IMR-90 (cell line): ENCODE measurements at regions not wholly inside any gene's neighbourhood (a gene's known extent, or its start where the extent isn't known, plus 50 kb on each side); places are given as distances from the start of the nearest gene placed in this dataset.

Experiments
- ATAC-seq: fragments of 200-7000 bp; cut with Tn5 transposase; 2 replicates; pipeline ENCODE4 v1.9.1; 2020; ENCODE audit warnings: low read depth, mild to moderate bottlenecking, moderate library complexity
- BruUV-seq: library from RNA; stranded (reverse); fragments of 400-500 nt; replicated peaks from 2 replicates; lab custom pipeline; 2021; lab: Mats Ljungman, UMichigan
- CTCF ChIA-PET: fragments of 300-600 bp; formaldehyde crosslinking; extraction: SDS; loops from one replicate; lab custom pipeline; 2021; ENCODE audit warnings: antibody characterized with exemption; lab: Yijun Ruan, JAX
- POLR2A ChIA-PET: fragments of 300-600 bp; sonication (Branson Sonifier 250); formaldehyde crosslinking; loops from one replicate; lab custom pipeline; 2022; ENCODE audit warnings: antibody characterized with exemption; ENCODE audit not compliant: unreplicated experiment; lab: Charles Lee
- DNase-seq: peaks from one replicate; pipeline ENCODE4 v3.0.0; 2013
- H2AFZ ChIP-seq: replicated peaks from 2 replicates; pipeline ENCODE3; 2013; ENCODE audit warnings: low read length, mild to moderate bottlenecking; ENCODE audit not compliant: poor library complexity
- H2AK5ac ChIP-seq: 2 replicates; pipeline ENCODE4 v1.6.1; 2013; ENCODE audit warnings: low read depth, low read length, inconsistent platforms
- H2AK9ac ChIP-seq: replicated peaks from 2 replicates; pipeline ENCODE3; 2013; ENCODE audit warnings: mild to moderate bottlenecking, low read depth, low read length, moderate library complexity; ENCODE audit not compliant: poor library complexity
- H2BK120ac ChIP-seq: 2 replicates; pipeline ENCODE4 v1.6.1; 2013; ENCODE audit warnings: low read depth, low read length, inconsistent platforms
- H2BK15ac ChIP-seq: 3 replicates; pipeline ENCODE4 v1.6.1; 2013; ENCODE audit warnings: low read depth, low read length, inconsistent platforms
- H2BK20ac ChIP-seq: 2 replicates; pipeline ENCODE4 v1.6.1; 2013; ENCODE audit warnings: low read depth, mild to moderate bottlenecking, inconsistent platforms, low read length, moderate library complexity
- H2BK5ac ChIP-seq: 2 replicates; pipeline ENCODE4 v1.6.1; 2013; ENCODE audit warnings: mild to moderate bottlenecking, low read depth, low read length, inconsistent platforms; ENCODE audit not compliant: poor library complexity, severe bottlenecking
- H3K14ac ChIP-seq: replicated peaks from 2 replicates; pipeline ENCODE4 v1.6.1; 2013; ENCODE audit warnings: low read depth, low read length, inconsistent platforms
- H3K18ac ChIP-seq: 2 replicates; pipeline ENCODE4 v1.6.1; 2013; ENCODE audit warnings: low read depth, low read length, control low read depth
- H3K23ac ChIP-seq: 2 replicates; pipeline ENCODE4 v1.6.1; 2013; ENCODE audit warnings: low read depth, low read length, inconsistent platforms
- H3K27ac ChIP-seq: 2 replicates; pipeline ENCODE4 v1.5.1; 2013; ENCODE audit warnings: mild to moderate bottlenecking, control low read depth, low read length; ENCODE audit not compliant: insufficient read depth
- H3K27me3 ChIP-seq: 2 replicates; pipeline ENCODE4 v1.6.1; 2013; ENCODE audit warnings: low read length; ENCODE audit not compliant: control insufficient read depth, insufficient read depth
- H3K36me3 ChIP-seq: 2 replicates; pipeline ENCODE4 v1.6.1; 2013; ENCODE audit warnings: low read length, mixed read lengths; ENCODE audit not compliant: control insufficient read depth, insufficient read depth
- H3K4ac ChIP-seq: 2 replicates; pipeline ENCODE4 v1.6.1; 2013; ENCODE audit warnings: low read depth, low read length, inconsistent platforms
- H3K4me1 ChIP-seq: 2 replicates; pipeline ENCODE4 v1.6.1; 2013; ENCODE audit warnings: low read length, mixed read lengths; ENCODE audit not compliant: control insufficient read depth, insufficient read depth
- H3K4me2 ChIP-seq: 2 replicates; pipeline ENCODE4 v1.6.1; 2013; ENCODE audit warnings: low read depth, mild to moderate bottlenecking, control low read depth, low read length, moderate library complexity
- H3K4me3 ChIP-seq: 2 replicates; pipeline ENCODE4 v1.5.1; 2013; ENCODE audit warnings: low read depth, mild to moderate bottlenecking, control low read depth, low read length, moderate library complexity; ENCODE audit not compliant: insufficient read depth
- H3K56ac ChIP-seq: 2 replicates; pipeline ENCODE4 v1.6.1; 2013; ENCODE audit warnings: low read length, inconsistent platforms; ENCODE audit not compliant: insufficient read depth; ENCODE audit errors: extremely low read depth
- H3K79me1 ChIP-seq, 2 experiments: 2 replicates each; pipeline ENCODE4 v1.6.1; 2013; ENCODE audit warnings: low read length in 2 of 2, inconsistent platforms in 1 of 2, low read depth in 1 of 2
- H3K9ac ChIP-seq: 2 replicates; pipeline ENCODE4 v1.6.1; 2013; ENCODE audit warnings: low read depth, low read length, control low read depth
- H3K9me1 ChIP-seq: 2 replicates; pipeline ENCODE4 v1.6.1; 2013; ENCODE audit warnings: low read length, inconsistent platforms; ENCODE audit not compliant: insufficient read depth
- H3K9me3 ChIP-seq: 2 replicates; pipeline ENCODE4 v1.6.1; 2013; ENCODE audit warnings: low read length; ENCODE audit not compliant: control insufficient read depth, insufficient read depth
- H4K20me1 ChIP-seq: 2 replicates; pipeline ENCODE4 v1.6.1; 2013; ENCODE audit warnings: low read length, inconsistent platforms; ENCODE audit not compliant: insufficient read depth
- H4K5ac ChIP-seq: 2 replicates; pipeline ENCODE4 v1.6.1; 2013; ENCODE audit warnings: mild to moderate bottlenecking, low read depth, low read length, control low read depth
- H4K8ac ChIP-seq, 2 experiments: 2 replicates each; pipeline ENCODE4 v1.6.1; 2013; ENCODE audit warnings: low read depth in 2 of 2, low read length in 2 of 2, control low read depth in 1 of 2, inconsistent platforms in 1 of 2
- H4K91ac ChIP-seq: 2 replicates; pipeline ENCODE4 v1.6.1; 2013; ENCODE audit warnings: low read depth, low read length, inconsistent platforms; ENCODE audit not compliant: insufficient read depth
- BHLHE40 ChIP-seq: fragments of 150-350 bp; IDR thresholded peaks from 2 replicates; pipeline ENCODE4 v1.6.1; 2016; ENCODE audit warnings: mild to moderate bottlenecking, low read depth, low read length
- CEBPB ChIP-seq: IDR thresholded peaks from 2 replicates; pipeline ENCODE4 v1.6.1; 2012; ENCODE audit warnings: low read depth, low read length, improper control_type of control experiment
- CHD1 ChIP-seq: IDR thresholded peaks from 2 replicates; pipeline ENCODE4 v1.6.1; 2012; ENCODE audit warnings: low read depth, low read length, improper control_type of control experiment
- ELK1 ChIP-seq: fragments of 150-350 bp; IDR thresholded peaks from 2 replicates; pipeline ENCODE4 v1.6.1; 2016; ENCODE audit warnings: low read depth, mild to moderate bottlenecking, low read length, moderate library complexity, borderline replicate concordance
- FOS ChIP-seq: fragments of 150-350 bp; IDR thresholded peaks from 2 replicates; pipeline ENCODE4 v1.6.1; 2016; ENCODE audit warnings: low read depth, low read length
- MAFK ChIP-seq: IDR thresholded peaks from 2 replicates; pipeline ENCODE4 v1.6.1; 2012; ENCODE audit warnings: low read depth, low read length, improper control_type of control experiment
- MAZ ChIP-seq: IDR thresholded peaks from 2 replicates; pipeline ENCODE4 v1.6.1; 2012; ENCODE audit warnings: low read depth, mild to moderate bottlenecking, low read length, improper control_type of control experiment, moderate library complexity, borderline replicate concordance
- MXI1 ChIP-seq: IDR thresholded peaks from 2 replicates; pipeline ENCODE4 v1.6.1; 2012; ENCODE audit warnings: low read depth, mild to moderate bottlenecking, low read length, moderate library complexity, borderline replicate concordance
- NFE2L2 ChIP-seq: fragments of 150-350 bp; IDR thresholded peaks from 2 replicates; pipeline ENCODE4 v1.6.1; 2016; ENCODE audit warnings: low read depth, mild to moderate bottlenecking, low read length
- POLR2A ChIP-seq: IDR thresholded peaks from 2 replicates; pipeline ENCODE4 v1.6.1; 2012; ENCODE audit warnings: mild to moderate bottlenecking, low read depth, low read length
- RAD21 ChIP-seq: IDR thresholded peaks from 2 replicates; pipeline ENCODE4 v1.6.1; 2012; ENCODE audit warnings: low read length, improper control_type of control experiment
- RCOR1 ChIP-seq: IDR thresholded peaks from 2 replicates; pipeline ENCODE4 v1.6.1; 2012; ENCODE audit warnings: mild to moderate bottlenecking, low read length, improper control_type of control experiment; ENCODE audit not compliant: insufficient replicate concordance
- RFX5 ChIP-seq: IDR thresholded peaks from 2 replicates; pipeline ENCODE4 v1.8.0; 2012; ENCODE audit warnings: low read depth, mild to moderate bottlenecking, low read length, moderate library complexity
- SMC3 ChIP-seq: fragments of 150-350 bp; IDR thresholded peaks from 2 replicates; pipeline ENCODE4 v1.6.1; 2016; ENCODE audit warnings: low read depth, mild to moderate bottlenecking, antibody characterized with exemption, low read length, moderate library complexity
- WGBS, 2 experiments: methylation state at CpG; one replicate each; pipeline versions ENCODE4 v1.1.5 to v1.1.7; 2013; ENCODE audit warnings: missing lambda C conversion rate in 2 of 2; ENCODE audit not compliant: insufficient read length in 1 of 2; ENCODE audit errors: extremely low coverage in 2 of 2; 5-methylcytosine and 5-hydroxymethylcytosine counted together
- dilution Hi-C: fragments of 300-500 bp; cut with HindIII; formaldehyde crosslinking; loops from one replicate; pipeline ENCODE4 v1.14.3; 2018; ENCODE audit warnings: low sequenced_read_pairs; ENCODE audit not compliant: unreplicated experiment
- in situ Hi-C: fragments of 300-500 bp; cut with MboI; formaldehyde crosslinking; loops from 3 replicates; pipeline ENCODE4 v1.14.3; 2019; ENCODE audit warnings: low sequenced_read_pairs, inconsistent platforms, mixed read lengths
- intact Hi-C: fragments of 100-400 bp; cut with micrococcal nuclease; formaldehyde crosslinking; loops from 2 replicates; pipeline ENCODE4 v1.10.0; 2022
- TF ChIP-seq, protein P1 (sequence below): conservative IDR thresholded peaks from 2 replicates; pipeline ENCODE4 v1.5.1; 2012; ENCODE audit warnings: mild to moderate bottlenecking, low read depth, low read length, improper control_type of control experiment
- TF ChIP-seq, protein P2 (sequence below): fragments of 150-350 bp; IDR thresholded peaks from 2 replicates; pipeline ENCODE4 v1.6.1; 2017; ENCODE audit warnings: mild to moderate bottlenecking, antibody characterized with exemption, low read length, low read depth

GRCh38 chr6:1253816-1254215 lies 58.1 kb upstream of the FOXQ1 start:
- no peaks in the 10 kb centered on the region for H3K4me1 ChIP-seq
- no peaks in the 10 kb centered on the region for H4K20me1 ChIP-seq
- H2BK15ac ChIP-seq, result no peak overlapping the region
- H3K9me3 ChIP-seq, result no peaks in the 10 kb centered on the region
- H3K79me1 ChIP-seq, result no peaks in the 10 kb centered on the region
- H4K8ac ChIP-seq, result no peak overlapping the region
- DNase-seq (no peak), ATAC-seq (no peak)
- H3K27me3 ChIP-seq, result no peaks in the 10 kb centered on the region
- no peak overlapping the region for H2AK9ac ChIP-seq
- dilution Hi-C loops, result no loop called here
- no peak overlapping the region for H3K23ac ChIP-seq
- H3K27ac ChIP-seq, result no peak overlapping the region
- TF ChIP-seq ELK1 (no peak), RCOR1 (no peak), FOS (no peak), SMC3 (no peak), BHLHE40 (no peak), MAFK (no peak), CHD1 (no peak), RFX5 (no peak), NFE2L2 (no peak), MXI1 (no peak), CEBPB (no peak), RAD21 (no peak), POLR2A (no peak), MAZ (no peak)
- TF ChIP-seq, protein P1, sequence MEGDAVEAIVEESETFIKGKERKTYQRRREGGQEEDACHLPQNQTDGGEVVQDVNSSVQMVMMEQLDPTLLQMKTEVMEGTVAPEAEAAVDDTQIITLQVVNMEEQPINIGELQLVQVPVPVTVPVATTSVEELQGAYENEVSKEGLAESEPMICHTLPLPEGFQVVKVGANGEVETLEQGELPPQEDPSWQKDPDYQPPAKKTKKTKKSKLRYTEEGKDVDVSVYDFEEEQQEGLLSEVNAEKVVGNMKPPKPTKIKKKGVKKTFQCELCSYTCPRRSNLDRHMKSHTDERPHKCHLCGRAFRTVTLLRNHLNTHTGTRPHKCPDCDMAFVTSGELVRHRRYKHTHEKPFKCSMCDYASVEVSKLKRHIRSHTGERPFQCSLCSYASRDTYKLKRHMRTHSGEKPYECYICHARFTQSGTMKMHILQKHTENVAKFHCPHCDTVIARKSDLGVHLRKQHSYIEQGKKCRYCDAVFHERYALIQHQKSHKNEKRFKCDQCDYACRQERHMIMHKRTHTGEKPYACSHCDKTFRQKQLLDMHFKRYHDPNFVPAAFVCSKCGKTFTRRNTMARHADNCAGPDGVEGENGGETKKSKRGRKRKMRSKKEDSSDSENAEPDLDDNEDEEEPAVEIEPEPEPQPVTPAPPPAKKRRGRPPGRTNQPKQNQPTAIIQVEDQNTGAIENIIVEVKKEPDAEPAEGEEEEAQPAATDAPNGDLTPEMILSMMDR, result no peak
- TF ChIP-seq, protein P2, sequence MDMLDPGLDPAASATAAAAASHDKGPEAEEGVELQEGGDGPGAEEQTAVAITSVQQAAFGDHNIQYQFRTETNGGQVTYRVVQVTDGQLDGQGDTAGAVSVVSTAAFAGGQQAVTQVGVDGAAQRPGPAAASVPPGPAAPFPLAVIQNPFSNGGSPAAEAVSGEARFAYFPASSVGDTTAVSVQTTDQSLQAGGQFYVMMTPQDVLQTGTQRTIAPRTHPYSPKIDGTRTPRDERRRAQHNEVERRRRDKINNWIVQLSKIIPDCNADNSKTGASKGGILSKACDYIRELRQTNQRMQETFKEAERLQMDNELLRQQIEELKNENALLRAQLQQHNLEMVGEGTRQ, result no peak
- no peak overlapping the region for H3K4me3 ChIP-seq
- no TSS peak for BruUV-seq
- H3K56ac ChIP-seq, result no peak overlapping the region
- H3K4me2 ChIP-seq, result no peak overlapping the region
- H3K36me3 ChIP-seq, result no peaks in the 10 kb centered on the region
- H3K9me1 ChIP-seq, result no peaks in the 10 kb centered on the region
- no peak overlapping the region for H2BK5ac ChIP-seq
- no peak overlapping the region for H2BK20ac ChIP-seq
- in situ Hi-C loops, result no loop called here
- H2BK120ac ChIP-seq, result no peak overlapping the region
- H3K9ac ChIP-seq, result no peak overlapping the region
- no peak overlapping the region for H2AK5ac ChIP-seq
- CTCF ChIA-PET, result no interaction called here
- H3K18ac ChIP-seq, result no peak overlapping the region
- no peak overlapping the region for H3K14ac ChIP-seq
- no peak overlapping the region for H4K91ac ChIP-seq
- intact Hi-C loops, result no loop called here
- no peak overlapping the region for H4K5ac ChIP-seq
- H3K4ac ChIP-seq, result no peak overlapping the region
- WGBS, 2 experiments, result 82% methylated on average over 2 of the region's 9 CpGs; no CpG with 5 or more reads in 1 of the 2 experiments
- POLR2A ChIA-PET, result no interaction called here
- H2AFZ ChIP-seq, result peak overlapping the region; percentile 23
